Kidney glomerular epithelial cell (primary cell): ENCODE measurements at regions not wholly inside any gene's neighbourhood (a gene's known extent, or its start where the extent isn't known, plus 50 kb on each side); places are given as distances from the start of the nearest gene placed in this dataset.

Experiments
- DNase-seq: peaks from one replicate; lab custom pipeline; 2025; lab: John Stamatoyannopoulos, UW

DNA sequence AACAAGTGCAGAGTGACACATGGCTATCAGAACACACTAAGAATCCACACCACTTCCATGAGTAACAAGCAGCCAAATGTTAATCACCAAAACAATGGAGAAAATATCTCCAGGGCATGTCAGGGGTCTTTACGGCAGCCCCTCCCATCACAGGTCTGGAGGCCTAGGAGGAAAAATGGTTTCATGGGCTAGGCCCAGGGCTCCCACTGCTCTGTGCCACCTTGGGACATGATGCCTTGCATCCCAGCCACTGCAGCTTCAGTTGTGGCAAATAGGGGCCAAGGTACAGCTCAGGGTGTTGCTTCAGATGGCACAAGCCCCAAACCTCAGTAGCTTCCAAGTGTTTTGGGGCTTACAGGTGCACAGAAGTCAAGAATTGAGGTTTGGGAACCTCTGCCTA lies 66.6 kb downstream of the NEURL3 start:
- no peak for DNase-seq

DNA sequence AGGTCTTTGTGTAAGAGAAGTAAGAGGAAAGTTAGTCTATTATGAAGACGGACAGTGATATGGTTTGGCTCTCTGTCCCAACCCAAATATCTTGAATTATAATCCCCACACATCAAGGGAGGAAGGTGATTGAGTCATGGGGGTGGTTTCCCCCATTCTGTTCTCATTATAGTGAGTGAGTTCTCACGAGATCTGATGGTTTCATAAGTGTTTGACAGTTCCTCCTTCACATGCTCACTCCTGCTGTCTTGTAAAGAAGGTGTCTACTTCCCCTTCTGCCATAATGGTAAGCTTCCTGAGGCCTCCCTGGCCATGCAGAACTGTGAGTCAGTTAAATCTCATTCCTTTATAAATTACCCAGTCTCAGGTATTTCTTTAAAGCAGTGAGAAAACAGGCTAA lies 67.6 kb downstream of the NEURL3 start:
- no peak for DNase-seq

DNA sequence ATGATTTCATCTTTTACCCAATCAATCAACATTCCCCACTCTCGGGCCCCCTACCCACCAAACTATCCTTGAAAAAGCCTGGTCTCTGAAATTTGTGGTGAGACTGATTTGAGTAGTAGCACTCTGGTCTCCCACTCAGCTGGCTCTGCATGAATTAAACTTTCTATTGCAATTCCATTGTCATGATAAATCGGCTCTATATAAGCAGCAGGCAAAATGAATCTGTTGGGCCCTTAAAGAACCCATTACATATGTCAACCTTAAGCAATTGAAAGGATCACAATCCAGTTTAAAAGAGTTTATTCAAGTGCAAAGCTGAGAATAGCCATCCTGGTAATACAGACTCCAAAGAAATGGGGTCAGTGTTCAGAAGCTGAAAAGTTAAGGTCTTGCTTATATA lies 68.2 kb downstream of the NEURL3 start:
- no peak for DNase-seq

DNA sequence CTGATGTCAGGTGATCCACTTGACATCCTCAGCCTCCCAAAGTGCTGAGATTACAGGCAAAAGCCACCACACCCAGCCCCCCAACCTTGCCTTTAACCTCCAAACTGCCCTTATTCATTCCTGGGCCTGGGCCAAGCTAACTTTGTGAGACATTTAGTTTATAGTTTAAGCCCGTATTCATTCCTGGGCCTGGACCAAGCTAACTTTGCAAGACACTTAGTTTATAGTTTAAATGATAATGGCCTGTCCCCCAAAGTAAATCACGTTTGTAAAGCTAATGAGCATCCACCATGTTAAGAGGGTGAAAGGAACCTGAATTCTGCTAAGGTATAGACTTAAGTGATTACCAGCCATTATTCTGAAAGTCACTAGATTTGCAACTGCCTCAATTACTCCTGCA lies 68.7 kb downstream of the NEURL3 start:
- no peak for DNase-seq

DNA sequence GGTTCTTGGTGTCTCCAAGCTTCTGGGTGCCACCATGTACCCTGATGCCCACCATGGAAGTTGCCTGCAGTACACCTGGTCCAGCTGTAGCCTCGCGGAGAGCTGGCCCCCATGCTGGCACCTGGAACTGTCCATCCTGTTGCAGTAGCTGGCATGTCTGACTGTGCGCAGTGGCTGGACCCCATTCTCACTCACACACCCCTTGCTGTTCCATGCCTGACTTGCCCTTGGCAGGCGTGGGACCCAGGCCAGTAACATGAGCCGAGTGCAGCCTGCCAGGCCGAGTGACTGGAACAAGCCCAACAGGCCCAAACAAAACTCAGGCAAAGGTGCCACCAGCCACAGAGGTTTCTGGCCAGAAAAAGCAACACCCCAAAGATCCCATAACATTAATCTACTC lies 73.8 kb downstream of the NEURL3 start:
- DNase-seq = no peak

DNA sequence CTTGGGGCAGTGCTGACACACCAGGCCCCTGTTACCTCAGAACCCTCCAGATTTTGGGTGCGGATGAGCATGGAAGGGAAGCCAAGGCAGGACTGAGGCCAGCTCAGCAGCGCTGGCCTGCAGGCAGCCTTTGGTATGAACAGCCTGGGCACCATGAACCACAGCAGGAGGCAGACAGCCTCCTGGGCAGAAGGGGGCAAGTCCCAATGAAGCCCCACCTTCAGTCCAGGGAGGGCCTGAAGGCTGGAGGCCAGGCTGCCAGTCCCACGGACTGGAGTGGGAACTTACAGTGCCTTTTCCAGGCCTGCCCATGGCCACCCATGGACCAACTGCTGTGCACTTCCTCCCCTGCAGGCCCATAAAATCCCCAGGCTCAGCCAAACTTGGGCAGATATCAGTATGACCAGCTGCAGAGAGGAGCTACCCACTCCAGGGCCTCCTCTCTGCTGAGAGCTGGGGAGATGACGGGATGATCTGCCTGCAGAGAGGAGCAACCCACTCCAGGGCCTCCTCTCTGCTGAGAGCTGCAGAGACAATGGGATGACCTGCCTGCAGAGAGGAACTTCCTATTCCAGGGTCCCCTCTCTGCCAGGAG lies 74.7 kb downstream of the NEURL3 start:
- no peak for DNase-seq

DNA sequence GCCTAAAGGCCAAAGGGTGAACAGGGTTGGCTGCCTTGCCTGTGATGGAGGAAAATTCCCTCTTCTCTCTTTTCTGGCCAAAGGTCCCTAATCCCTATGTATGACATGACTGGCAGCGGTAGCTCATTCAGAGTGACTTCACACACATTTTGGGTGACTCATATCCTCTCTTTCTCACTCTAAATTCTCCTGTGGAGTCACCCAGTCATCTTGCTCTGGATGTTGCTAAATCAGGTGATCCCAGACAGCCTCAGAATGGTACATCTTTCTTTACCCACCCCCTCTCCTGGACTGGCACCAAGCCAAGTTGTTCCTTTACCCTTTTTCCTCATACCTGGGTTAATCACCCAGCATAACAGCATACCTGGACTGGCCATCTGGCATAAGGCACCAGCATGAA lies 77.2 kb downstream of the NEURL3 start:
- peak; percentile 77 for DNase-seq

DNA sequence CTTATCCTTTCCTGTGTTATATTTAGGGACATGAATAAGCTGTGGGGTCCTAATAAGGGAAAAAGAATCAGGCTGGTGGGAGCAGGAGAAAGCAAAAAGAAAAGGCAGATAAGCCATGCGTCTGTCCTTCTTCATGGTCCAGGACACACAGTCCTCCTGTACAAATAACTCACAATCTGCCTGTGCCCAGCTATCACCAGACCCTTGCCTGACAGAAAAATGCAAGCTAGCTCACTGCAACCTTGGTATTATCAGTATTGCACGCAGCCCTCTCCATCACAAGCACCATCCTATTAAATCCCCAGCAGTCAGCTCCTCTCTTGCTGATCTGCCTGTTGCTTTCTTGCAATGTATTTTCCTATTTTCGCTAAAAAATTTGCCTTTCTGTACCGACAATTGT lies 78.0 kb downstream of the NEURL3 start:
- DNase-seq = no peak

DNA sequence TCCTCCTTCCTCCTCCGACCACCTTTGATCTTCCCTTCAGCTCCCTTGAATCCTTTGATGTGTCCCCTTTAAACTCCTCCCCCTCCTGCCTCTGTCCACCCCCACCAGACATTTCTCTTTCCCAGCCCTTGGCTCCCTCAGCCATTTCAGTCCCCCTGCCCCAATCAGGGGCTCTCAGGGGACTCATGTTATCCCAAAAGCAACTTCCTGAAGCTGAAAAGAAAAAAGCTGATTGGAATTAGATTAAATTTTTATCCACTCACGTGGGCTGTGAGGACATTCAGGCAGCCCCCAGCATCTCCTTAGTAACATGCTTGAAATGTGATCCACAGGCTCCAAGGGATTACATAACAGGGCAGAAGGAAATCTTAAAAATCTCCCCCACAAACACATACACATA lies 81.3 kb downstream of the NEURL3 start:
- DNase-seq = no peak
